Glutamatergic neuron (in vitro differentiated cells): ENCODE measurements at regions not wholly inside any gene's neighbourhood (a gene's known extent, or its start where the extent isn't known, plus 50 kb on each side); places are given as distances from the start of the nearest gene placed in this dataset.

Source experiments
- DNase-seq: peaks from one replicate; pipeline ENCODE4 v3.0.0; 2022
- H3K27ac Mint-ChIP-seq: one replicate; pipeline ENCODE4 v1.8.0; 2020; ENCODE audit warnings: mild to moderate bottlenecking, mixed read lengths, inconsistent platforms; ENCODE audit not compliant: unreplicated experiment
- H3K27me3 Mint-ChIP-seq: one replicate; pipeline ENCODE4 v1.8.0; 2020; ENCODE audit warnings: mild to moderate bottlenecking, moderate library complexity, mixed read lengths, inconsistent platforms; ENCODE audit not compliant: unreplicated experiment
- H3K36me3 Mint-ChIP-seq: one replicate; pipeline ENCODE4 v1.8.0; 2020; ENCODE audit warnings: mild to moderate bottlenecking, mixed read lengths, inconsistent platforms; ENCODE audit not compliant: unreplicated experiment
- H3K4me1 Mint-ChIP-seq: one replicate; pipeline ENCODE4 v1.8.0; 2020; ENCODE audit warnings: mild to moderate bottlenecking, low read depth, mixed read lengths, inconsistent platforms; ENCODE audit not compliant: unreplicated experiment
- H3K4me3 Mint-ChIP-seq: one replicate; pipeline ENCODE4 v1.8.0; 2020; ENCODE audit warnings: mild to moderate bottlenecking, mixed read lengths, inconsistent platforms; ENCODE audit not compliant: unreplicated experiment
- H3K9me3 Mint-ChIP-seq: one replicate; pipeline ENCODE4 v1.8.0; 2020; ENCODE audit warnings: mild to moderate bottlenecking, moderate library complexity, mixed read lengths, inconsistent platforms; ENCODE audit not compliant: unreplicated experiment
- CTCF ChIP-seq: fragments of 200-600 bp; sonication (generic); IDR thresholded peaks from one replicate; pipeline ENCODE4 v1.5.0; 2021; ENCODE audit not compliant: partially characterized antibody, unreplicated experiment

GRCh38 chr2:126817172-126817571, 81.5 kb upstream of the TEX51 start:
- H3K4me3 Mint-ChIP-seq: no peak overlapping the region
- H3K9me3 Mint-ChIP-seq: peaks cover 2% of the 10 kb centered on the region
- H3K36me3 Mint-ChIP-seq: no peaks in the 10 kb centered on the region
- no peak overlapping the region for H3K27ac Mint-ChIP-seq
- DNase-seq: no peak
- no peaks in the 10 kb centered on the region for H3K4me1 Mint-ChIP-seq
- TF ChIP-seq CTCF: no peak
- H3K27me3 Mint-ChIP-seq: no peaks in the 10 kb centered on the region

GRCh38 chr2:126822115-126822514, 76.6 kb upstream of the TEX51 start:
- no peak for DNase-seq
- Mint-ChIP-seq H3K27me3 (no peaks in the 10 kb centered on the region), H3K4me3 (no peak overlapping the region), H3K9me3 (no peaks in the 10 kb centered on the region), H3K27ac (no peak overlapping the region), H3K4me1 (no peaks in the 10 kb centered on the region), H3K36me3 (no peaks in the 10 kb centered on the region)
- no peak for TF ChIP-seq CTCF

- H3K4me1 Mint-ChIP-seq: no peaks in the 10 kb centered on the region
- no peaks in the 10 kb centered on the region for H3K36me3 Mint-ChIP-seq
- no peak overlapping the region for H3K27ac Mint-ChIP-seq
- no peaks in the 10 kb centered on the region for H3K9me3 Mint-ChIP-seq
- H3K4me3 Mint-ChIP-seq: no peak overlapping the region
- no peaks in the 10 kb centered on the region for H3K27me3 Mint-ChIP-seq
- TF ChIP-seq CTCF: no peak
- DNase-seq: no peak
Observed at GRCh38 chr2:126822921-126823320, 75.8 kb upstream of the TEX51 start.

GRCh38 chr2:126823951-126824350, 74.7 kb upstream of the TEX51 start:
- H3K4me3 Mint-ChIP-seq: no peak overlapping the region
- TF ChIP-seq CTCF: no peak
- H3K9me3 Mint-ChIP-seq: no peaks in the 10 kb centered on the region
- no peak for DNase-seq
- H3K27me3 Mint-ChIP-seq: no peaks in the 10 kb centered on the region
- H3K36me3 Mint-ChIP-seq: no peaks in the 10 kb centered on the region
- no peaks in the 10 kb centered on the region for H3K4me1 Mint-ChIP-seq
- no peak overlapping the region for H3K27ac Mint-ChIP-seq

- H3K27me3 Mint-ChIP-seq: no peaks in the 10 kb centered on the region
- H3K9me3 Mint-ChIP-seq: peaks cover under 1% of the 10 kb centered on the region
- no peak overlapping the region for H3K4me3 Mint-ChIP-seq
- H3K36me3 Mint-ChIP-seq: no peaks in the 10 kb centered on the region
- no peak for TF ChIP-seq CTCF
- no peak overlapping the region for H3K27ac Mint-ChIP-seq
- no peak for DNase-seq
- no peaks in the 10 kb centered on the region for H3K4me1 Mint-ChIP-seq
Observed at GRCh38 chr2:126824663-126825062, 74.0 kb upstream of the TEX51 start.
